SK-N-MC (cell line): ENCODE measurements at regions not wholly inside any gene's neighbourhood (a gene's known extent, or its start where the extent isn't known, plus 50 kb on each side); places are given as distances from the start of the nearest gene placed in this dataset.

Source experiments
- EZH2 ChIP-seq: fragments of 200-600 bp; sonication (generic); IDR thresholded peaks from one replicate; pipeline ENCODE4 v1.6.1; 2017; ENCODE audit warnings: antibody characterized with exemption
- FOXP2 ChIP-seq: optimal IDR thresholded peaks from 2 replicates; pipeline ENCODE3; 2011; ENCODE audit warnings: mild to moderate bottlenecking, moderate library complexity; ENCODE audit not compliant: insufficient read depth; ENCODE audit errors: extremely low read length, control extremely low read depth
- POLR2AphosphoS5 ChIP-seq: IDR thresholded peaks from 2 replicates; pipeline ENCODE4 v1.6.1; 2012; ENCODE audit warnings: mild to moderate bottlenecking, low read depth, low read length, borderline replicate concordance

- TF ChIP-seq EZH2 (no peak), FOXP2 (no peak), POLR2AphosphoS5 (no peak)
Observed at GRCh38 chr9:29312327-29312726, 1739.0 kb upstream of the C9orf72 start.
